GM18870 (cell line): ENCODE measurements at regions not wholly inside any gene's neighbourhood (a gene's known extent, or its start where the extent isn't known, plus 50 kb on each side); places are given as distances from the start of the nearest gene placed in this dataset.

Experiments
- ATAC-seq: cut with Tn5 transposase; IDR thresholded peaks from one replicate; pipeline ENCODE4 v1.9.1; 2021; ENCODE audit warnings: moderate library complexity; ENCODE audit not compliant: unreplicated experiment

GRCh38 chr14:83470466-83470865 is 1936.8 kb upstream of the SEL1L start:
- no peak for ATAC-seq

GRCh38 chr14:83470959-83471695 is 1937.5 kb upstream of the SEL1L start:
- no peak for ATAC-seq

GRCh38 chr14:83473416-83474235 is 1940.0 kb upstream of the SEL1L start:
- ATAC-seq = no peak

- ATAC-seq = no peak
Observed at GRCh38 chr14:83478741-83479140, 1945.1 kb upstream of the SEL1L start.

GRCh38 chr14:83483063-83483462 is 1949.4 kb upstream of the SEL1L start:
- ATAC-seq = no peak

GRCh38 chr14:83485591-83485990 is 1951.9 kb upstream of the SEL1L start:
- ATAC-seq = no peak

- ATAC-seq = no peak
Observed at GRCh38 chr14:83491091-83491490, 1957.4 kb upstream of the SEL1L start.

GRCh38 chr14:83520837-83521236 is 1987.2 kb upstream of the SEL1L start:
- ATAC-seq = no peak

- no peak for ATAC-seq
Observed at GRCh38 chr14:83529531-83529930, 1995.9 kb upstream of the SEL1L start.

- ATAC-seq = no peak
Observed at GRCh38 chr14:83533734-83534133, 1996.2 kb upstream of the FLRT2 start.

GRCh38 chr14:83534995-83535394 is 1994.9 kb upstream of the FLRT2 start:
- ATAC-seq = no peak

GRCh38 chr14:83535444-83535843 is 1994.5 kb upstream of the FLRT2 start:
- no peak for ATAC-seq

- ATAC-seq = no peak
Observed at GRCh38 chr14:83541147-83541546, 1988.8 kb upstream of the FLRT2 start.

- no peak for ATAC-seq
Observed at GRCh38 chr14:83548061-83548839, 1981.7 kb upstream of the FLRT2 start.

GRCh38 chr14:83556065-83556464 is 1973.9 kb upstream of the FLRT2 start:
- ATAC-seq = no peak

GRCh38 chr14:83556746-83557453 is 1973.0 kb upstream of the FLRT2 start:
- ATAC-seq = no peak

GRCh38 chr14:83558946-83559345 is 1971.0 kb upstream of the FLRT2 start:
- no peak for ATAC-seq

- no peak for ATAC-seq
Observed at GRCh38 chr14:83559721-83560120, 1970.2 kb upstream of the FLRT2 start.

GRCh38 chr14:83561261-83561660 is 1968.7 kb upstream of the FLRT2 start:
- no peak for ATAC-seq

- ATAC-seq = no peak
Observed at GRCh38 chr14:83566567-83566966, 1963.4 kb upstream of the FLRT2 start.

GRCh38 chr14:83568141-83568540 is 1961.8 kb upstream of the FLRT2 start:
- ATAC-seq = no peak
